ENCODE measurements at regions not wholly inside any gene's neighbourhood (a gene's known extent, or its start where the extent isn't known, plus 50 kb on each side); places are given as distances from the start of the nearest gene placed in this dataset.

DNA sequence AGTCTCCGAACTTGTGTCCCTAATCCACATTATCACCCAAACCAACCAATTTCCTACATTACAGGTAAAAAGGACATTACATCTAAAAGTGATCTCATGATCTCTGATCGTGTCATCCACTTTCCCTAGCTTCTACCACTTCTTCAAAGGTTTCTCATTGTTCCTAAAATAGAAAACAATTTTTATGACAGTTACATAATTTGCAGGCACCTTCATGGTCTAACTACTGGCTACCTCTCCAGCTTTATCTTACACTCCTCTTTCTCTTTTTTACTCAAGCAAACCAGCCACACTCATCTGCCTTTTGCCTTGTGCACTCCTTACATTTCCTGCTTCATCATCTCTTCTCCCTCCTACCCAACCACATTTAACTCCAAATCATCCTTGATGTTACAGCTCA is 886.7 kb upstream of the SORCS1 start:
- Histone ChIP-seq H4K5ac (ENCODE audit: low read depth, low read length) (no peak overlapping the region), H2AFZ (replicated peaks; ENCODE audit: low read length, poor library complexity) (no peak overlapping the region)
- dilution Hi-C loops (cut with HindIII; ENCODE audit: low sequenced_read_pairs, unreplicated experiment) = no loop called here

More for the DNA sequence above, 886.7 kb upstream of the SORCS1 start:
- no peak overlapping the region for H4K8ac ChIP-seq (ENCODE audit: low read depth in 2 of 2, low read length in 2 of 2)
- no peak overlapping the region for H3K56ac ChIP-seq (ENCODE audit: extremely low read depth, insufficient read depth, low read length)
- H3K9me3 ChIP-seq (ENCODE audit: control insufficient read depth, insufficient read depth, low read length) = peaks cover 12% of the 10 kb centered on the region
- no peak overlapping the region for H2BK20ac ChIP-seq (ENCODE audit: low read depth, low read length)
- no peak overlapping the region for H3K9ac ChIP-seq (ENCODE audit: low read depth, low read length)
- CTCF ChIA-PET = no interaction called here
- no peaks in the 10 kb centered on the region for H3K79me1 ChIP-seq (ENCODE audit: low read depth in 1 of 2, low read length in 2 of 2)
- POLR2A ChIA-PET (ENCODE audit: unreplicated experiment) = no interaction called here
- H4K91ac ChIP-seq (ENCODE audit: insufficient read depth, low read depth, low read length) = no peak overlapping the region
- H3K4me1 ChIP-seq (ENCODE audit: control insufficient read depth, insufficient read depth, low read length) = no peaks in the 10 kb centered on the region
- H2BK5ac ChIP-seq (ENCODE audit: low read depth, low read length, poor library complexity, severe bottlenecking) = no peak overlapping the region
- no peak overlapping the region for H2BK120ac ChIP-seq (ENCODE audit: low read depth, low read length)
- intact Hi-C loops (cut with micrococcal nuclease) = no loop called here
- H4K20me1 ChIP-seq (ENCODE audit: insufficient read depth, low read length) = no peaks in the 10 kb centered on the region
- no peak for TF ChIP-seq MXI1 (IDR thresholded peaks at IDR 0.05; ENCODE audit: borderline replicate concordance, low read depth, low read length)
- TF ChIP-seq, protein P1, sequence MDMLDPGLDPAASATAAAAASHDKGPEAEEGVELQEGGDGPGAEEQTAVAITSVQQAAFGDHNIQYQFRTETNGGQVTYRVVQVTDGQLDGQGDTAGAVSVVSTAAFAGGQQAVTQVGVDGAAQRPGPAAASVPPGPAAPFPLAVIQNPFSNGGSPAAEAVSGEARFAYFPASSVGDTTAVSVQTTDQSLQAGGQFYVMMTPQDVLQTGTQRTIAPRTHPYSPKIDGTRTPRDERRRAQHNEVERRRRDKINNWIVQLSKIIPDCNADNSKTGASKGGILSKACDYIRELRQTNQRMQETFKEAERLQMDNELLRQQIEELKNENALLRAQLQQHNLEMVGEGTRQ (IDR thresholded peaks at IDR 0.05; ENCODE audit: low read depth, low read length) = no peak
- TF ChIP-seq CEBPB (IDR thresholded peaks at IDR 0.05; ENCODE audit: low read depth, low read length) = no peak
- TF ChIP-seq RFX5 (IDR thresholded peaks at IDR 0.05; ENCODE audit: low read depth, low read length) = no peak
- TF ChIP-seq ELK1 (IDR thresholded peaks at IDR 0.05; ENCODE audit: borderline replicate concordance, low read depth, low read length) = no peak
- TF ChIP-seq FOS (IDR thresholded peaks at IDR 0.05; ENCODE audit: low read depth, low read length) = no peak
- TF ChIP-seq BHLHE40 (IDR thresholded peaks at IDR 0.05; ENCODE audit: low read depth, low read length) = no peak
- TF ChIP-seq MAFK (IDR thresholded peaks at IDR 0.05; ENCODE audit: low read depth, low read length) = no peak
- TF ChIP-seq MAZ (IDR thresholded peaks at IDR 0.05; ENCODE audit: borderline replicate concordance, low read depth, low read length) = no peak
- no peak for TF ChIP-seq NFE2L2 (IDR thresholded peaks at IDR 0.05; ENCODE audit: low read depth, low read length)
- TF ChIP-seq POLR2A (IDR thresholded peaks at IDR 0.05; ENCODE audit: low read depth, low read length) = no peak
- no peak for TF ChIP-seq CHD1 (IDR thresholded peaks at IDR 0.05; ENCODE audit: low read depth, low read length)
- no peak for TF ChIP-seq RAD21 (IDR thresholded peaks at IDR 0.05; ENCODE audit: low read length)
- no peak for TF ChIP-seq SMC3 (IDR thresholded peaks at IDR 0.05; ENCODE audit: low read depth, low read length)
- no peak for TF ChIP-seq RCOR1 (IDR thresholded peaks at IDR 0.05; ENCODE audit: insufficient replicate concordance, low read length)
- no peak for TF ChIP-seq CTCF (conservative IDR thresholded peaks at IDR 0.05; ENCODE audit: low read depth, low read length)
- DNase-seq = no peak
- H3K27ac ChIP-seq (ENCODE audit: insufficient read depth, low read length) = no peak overlapping the region
- H3K4me3 ChIP-seq (ENCODE audit: insufficient read depth, low read depth, low read length) = no peak overlapping the region
- no peak overlapping the region for H3K14ac ChIP-seq (replicated peaks; ENCODE audit: low read depth, low read length)
- H3K18ac ChIP-seq (ENCODE audit: low read depth, low read length) = no peak overlapping the region
- no peak overlapping the region for H2AK9ac ChIP-seq (replicated peaks; ENCODE audit: low read depth, low read length, poor library complexity)
- H3K9me1 ChIP-seq (ENCODE audit: insufficient read depth, low read length) = no peaks in the 10 kb centered on the region
- H2AK5ac ChIP-seq (ENCODE audit: low read depth, low read length) = no peak overlapping the region
- in situ Hi-C loops (cut with MboI; ENCODE audit: low sequenced_read_pairs) = no loop called here
- no peak for ATAC-seq (ENCODE audit: low read depth)
- H3K23ac ChIP-seq (ENCODE audit: low read depth, low read length) = no peak overlapping the region
- H3K27me3 ChIP-seq (ENCODE audit: control insufficient read depth, insufficient read depth, low read length) = no peaks in the 10 kb centered on the region
- H3K4ac ChIP-seq (ENCODE audit: low read depth, low read length) = no peak overlapping the region
- H3K4me2 ChIP-seq (ENCODE audit: low read depth, low read length) = no peak overlapping the region
- H3K36me3 ChIP-seq (ENCODE audit: control insufficient read depth, insufficient read depth, low read length) = no peaks in the 10 kb centered on the region
- WGBS, 2 experiments (ENCODE audit: extremely low coverage in 2 of 2, insufficient read length in 1 of 2) = 20% methylated on average over 1 of the region's 2 CpGs; no CpG with 5 or more reads in 1 of the 2 experiments
- no TSS peak for BruUV-seq (replicated peaks)
- no peak overlapping the region for H2BK15ac ChIP-seq (ENCODE audit: low read depth, low read length)

Measured in IMR-90 (cell line).